HepG2 (cell line): ENCODE measurements at regions not wholly inside any gene's neighbourhood (a gene's known extent, or its start where the extent isn't known, plus 50 kb on each side); places are given as distances from the start of the nearest gene placed in this dataset.
"Not testable (repeated sequence)": the region's sequence is repeated elsewhere in the genome, so short reads cannot be mapped to it uniquely, and the experiment has no call there.

Source experiments
- CTCF ChIP-seq: sonication (generic); formaldehyde crosslinking; IDR thresholded peaks from 2 replicates; pipeline ENCODE4 v1.5.0; 2020; ENCODE audit warnings: mild to moderate bottlenecking, missing genetic modification reagents, moderate library complexity
- HCFC1 ChIP-seq: fragments of 150-350 bp; IDR thresholded peaks from 2 replicates; pipeline ENCODE4 v1.6.1; 2014; ENCODE audit warnings: low read depth, low read length
- KLF15 ChIP-seq: sonication (generic); formaldehyde crosslinking; IDR thresholded peaks from 2 replicates; pipeline ENCODE4 v1.8.1; 2023; ENCODE audit warnings: borderline replicate concordance, mild to moderate bottlenecking, inconsistent platforms, missing genetic modification reagents, mixed read lengths
- MYNN ChIP-seq: sonication (generic); formaldehyde crosslinking; IDR thresholded peaks from 2 replicates; pipeline ENCODE4 v1.4.0; 2020; ENCODE audit warnings: mild to moderate bottlenecking, low read depth, missing genetic modification reagents
- PHF20 ChIP-seq: sonication (generic); formaldehyde crosslinking; IDR thresholded peaks from 2 replicates; pipeline ENCODE4 v1.5.0; 2020; ENCODE audit warnings: mild to moderate bottlenecking, missing genetic modification reagents

- not testable (repeated sequence) for TF ChIP-seq CTCF (CRISPR knock-in tag); HCFC1; PHF20 (CRISPR knock-in tag); MYNN; KLF15 (CRISPR knock-in tag)
These were observed 140.2 kb downstream of the CCDC144A start for GRCh38 chr17:16830219-16830618.
